GM18505 (cell line): ENCODE measurements at regions not wholly inside any gene's neighbourhood (a gene's known extent, or its start where the extent isn't known, plus 50 kb on each side); places are given as distances from the start of the nearest gene placed in this dataset.

ENCODE experiments used
- ATAC-seq: cut with Tn5 transposase; IDR thresholded peaks from one replicate; pipeline ENCODE4 v1.9.1; 2021; ENCODE audit not compliant: unreplicated experiment
- POLR2A ChIP-seq: IDR thresholded peaks from 4 replicates; pipeline ENCODE4 v1.6.1; 2011; ENCODE audit warnings: borderline replicate concordance; ENCODE audit not compliant: insufficient read depth, insufficient read length; ENCODE audit errors: extremely low read depth

GRCh38 chr4:122532766-122533165 is 76.2 kb upstream of the IL2 start:
- TF ChIP-seq POLR2A = no peak
- no peak for ATAC-seq

DNA sequence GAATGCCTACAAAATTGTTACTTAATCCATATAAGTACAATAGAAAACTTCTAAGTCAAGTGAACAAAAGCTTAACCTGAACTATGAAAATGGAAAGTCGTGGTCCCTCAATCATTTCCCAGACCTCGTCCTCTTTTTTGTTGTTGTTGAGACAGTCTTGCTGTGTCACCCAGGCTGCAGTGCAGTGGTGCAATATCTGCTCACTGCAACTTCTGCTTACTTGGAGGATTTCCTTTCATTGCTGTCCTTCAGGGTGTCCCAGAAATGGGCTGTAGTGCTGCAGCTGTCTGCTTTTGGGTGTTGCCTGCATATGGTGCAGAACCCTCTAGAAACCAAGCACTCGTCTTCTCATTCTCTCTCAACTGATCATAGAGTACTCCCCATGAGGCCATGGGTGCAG is 75.0 kb upstream of the IL2 start:
- TF ChIP-seq POLR2A = no peak
- no peak for ATAC-seq

DNA sequence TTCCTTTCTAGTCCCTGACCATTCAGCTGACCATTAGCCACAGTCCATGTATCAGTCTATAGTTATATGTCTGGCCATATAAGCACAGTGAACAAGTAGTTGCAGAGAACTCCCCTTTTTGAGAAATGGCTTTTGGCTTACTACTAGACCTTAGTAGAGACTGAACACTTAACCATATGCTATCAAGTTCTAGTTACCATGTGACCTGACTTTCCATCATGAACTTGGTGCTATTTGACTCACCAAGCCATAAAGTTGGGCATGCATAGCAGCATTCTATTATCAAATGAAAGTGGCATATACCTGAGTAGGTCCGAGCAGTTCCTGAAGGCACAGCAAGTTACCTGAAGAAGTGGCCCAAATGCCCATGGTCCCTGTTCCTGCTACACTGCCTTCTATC is 74.5 kb upstream of the IL2 start:
- no peak for TF ChIP-seq POLR2A
- ATAC-seq = no peak

- TF ChIP-seq POLR2A = no peak
- no peak for ATAC-seq
Measured at GRCh38 chr4:122528879-122529278, 72.4 kb upstream of the IL2 start.

DNA sequence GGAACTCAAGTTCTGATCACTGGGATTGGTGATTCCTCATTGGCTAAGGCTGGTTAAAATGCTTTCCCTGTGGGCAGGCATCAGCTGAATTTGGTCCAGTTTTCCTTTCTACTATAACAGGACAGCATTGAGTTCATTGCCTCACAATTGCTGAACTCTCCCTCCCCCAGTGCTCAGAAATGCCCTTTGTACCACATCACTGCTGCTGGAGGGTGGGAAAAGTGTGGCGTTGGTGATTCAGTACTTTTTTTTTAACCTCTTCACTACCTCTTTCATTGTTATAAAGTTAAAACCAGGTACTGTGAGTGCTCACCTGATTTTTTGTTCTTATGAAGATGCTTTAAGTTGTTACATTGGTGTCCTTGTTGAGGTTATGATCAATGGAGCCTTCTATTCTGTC is 69.3 kb upstream of the IL2 start:
- no peak for ATAC-seq
- TF ChIP-seq POLR2A = no peak

DNA sequence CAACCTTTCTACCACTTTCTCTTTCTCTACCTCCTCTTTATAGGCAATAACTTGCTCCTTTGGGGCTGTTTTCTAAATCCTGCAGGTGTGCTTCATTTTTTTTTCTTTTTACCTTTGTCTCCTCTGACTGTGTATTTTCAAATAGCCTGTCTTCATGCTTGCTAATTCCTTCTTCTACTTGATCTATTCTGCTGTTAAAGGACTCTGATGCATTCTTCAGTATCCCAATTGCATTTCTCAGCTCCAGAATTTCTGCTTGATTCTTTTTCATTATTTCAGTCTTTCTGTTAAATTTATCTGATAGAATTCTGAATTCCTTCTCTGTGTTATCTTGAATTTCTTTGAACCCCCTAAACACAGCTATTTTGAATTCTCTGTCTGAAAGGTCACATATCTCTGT is 67.7 kb upstream of the IL2 start:
- TF ChIP-seq POLR2A = no peak
- ATAC-seq = no peak

- TF ChIP-seq POLR2A = no peak
- no peak for ATAC-seq
Measured at GRCh38 chr4:122522944-122523343, 66.4 kb upstream of the IL2 start.

GRCh38 chr4:122517345-122517744 is 60.8 kb upstream of the IL2 start:
- ATAC-seq = no peak
- no peak for TF ChIP-seq POLR2A

DNA sequence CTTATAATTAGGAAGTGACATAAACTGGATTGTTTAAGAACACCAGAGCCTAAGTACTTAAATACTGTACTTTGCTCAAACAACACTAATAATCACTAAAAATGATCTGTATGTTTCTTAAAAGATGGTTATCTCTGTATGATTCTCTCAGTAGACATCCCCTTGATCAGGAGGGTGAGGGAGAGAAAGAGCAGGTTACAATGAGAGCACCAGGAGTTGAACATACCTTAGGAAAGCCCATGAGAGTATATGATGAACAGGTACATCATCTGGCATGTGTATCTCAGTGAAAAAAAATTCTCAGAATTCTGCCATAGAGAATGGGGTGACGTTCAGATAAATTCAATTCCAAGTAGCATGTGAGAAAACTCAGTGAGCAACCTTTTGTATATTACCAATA is 59.9 kb upstream of the IL2 start:
- TF ChIP-seq POLR2A = no peak
- no peak for ATAC-seq

- ATAC-seq = no peak
- TF ChIP-seq POLR2A = no peak
Measured at GRCh38 chr4:122514671-122515070, 58.1 kb upstream of the IL2 start.

DNA sequence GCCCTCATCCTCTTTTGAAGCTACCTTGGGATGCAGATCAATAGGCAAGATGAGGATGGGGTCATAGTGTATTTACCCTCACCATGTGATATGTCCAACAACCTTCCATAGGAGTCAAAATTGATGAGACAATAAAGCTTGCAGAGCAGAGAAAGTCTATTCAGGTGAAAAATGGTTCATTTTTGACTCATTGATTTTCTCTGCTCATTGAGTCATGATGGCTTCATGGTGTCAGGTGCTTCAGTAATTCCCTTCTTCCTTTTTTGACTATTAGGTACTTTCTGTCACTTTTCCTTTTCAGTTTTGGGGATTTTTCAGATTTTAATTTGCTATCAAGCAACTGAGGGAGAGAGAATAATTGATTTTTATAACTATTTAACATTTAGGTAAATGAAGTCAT is 55.9 kb upstream of the IL2 start:
- TF ChIP-seq POLR2A = no peak
- ATAC-seq = no peak

DNA sequence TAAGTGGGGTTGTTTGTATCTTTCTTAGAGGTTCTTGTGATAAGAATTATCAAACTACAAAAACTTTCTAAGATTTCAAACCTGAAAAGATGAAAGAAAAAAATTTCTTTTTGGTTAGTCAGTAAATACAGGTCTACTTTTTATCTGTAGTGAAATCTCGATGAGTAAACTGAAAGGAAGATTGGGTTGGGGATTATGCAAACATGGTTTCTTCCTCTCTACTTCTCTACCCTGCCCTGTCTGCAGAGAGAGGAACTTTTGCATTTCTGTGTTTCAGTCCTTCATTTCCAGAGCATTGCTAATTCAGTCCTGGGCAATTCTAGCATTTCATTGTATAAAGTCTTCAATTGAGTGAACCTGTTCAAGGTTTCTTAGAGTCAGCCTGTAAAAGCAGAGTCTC is 51.6 kb upstream of the IL2 start:
- no peak for ATAC-seq
- no peak for TF ChIP-seq POLR2A
